ENCODE measurements at regions not wholly inside any gene's neighbourhood (a gene's known extent, or its start where the extent isn't known, plus 50 kb on each side); places are given as distances from the start of the nearest gene placed in this dataset.

DNA sequence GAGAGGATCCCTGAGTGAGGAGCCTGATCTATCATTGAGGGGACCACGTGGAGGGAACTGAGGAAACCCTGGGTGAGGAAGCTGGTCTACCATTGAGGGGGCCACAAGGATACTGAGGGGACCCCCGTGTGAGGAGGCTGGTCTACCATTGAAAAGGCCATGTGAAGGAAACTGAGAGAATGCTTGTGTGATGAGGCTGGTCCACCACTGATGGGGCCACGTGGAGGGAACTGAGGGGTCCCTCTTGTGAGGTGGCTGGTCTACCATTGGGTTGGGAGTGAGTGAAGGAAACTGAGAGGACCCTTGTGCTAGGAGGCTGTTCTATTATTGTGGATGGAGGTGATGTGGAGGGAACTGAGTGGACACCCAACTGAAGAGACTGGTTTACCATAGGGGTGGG lies 161.3 kb downstream of the FBLN2 start:
- Mint-ChIP-seq H3K4me3 (no peak overlapping the region), H3K9me3 (peaks cover 50% of the 10 kb centered on the region), H3K36me3 (no peaks in the 10 kb centered on the region), H3K27me3 (peaks cover 61% of the 10 kb centered on the region), H3K4me1 (ENCODE audit: unreplicated experiment) (no peaks in the 10 kb centered on the region), H3K27ac (no peak overlapping the region)
- DNase-seq (ENCODE audit: extremely low spot score, unreplicated experiment): peak; percentile 34
- TF ChIP-seq, protein P1, sequence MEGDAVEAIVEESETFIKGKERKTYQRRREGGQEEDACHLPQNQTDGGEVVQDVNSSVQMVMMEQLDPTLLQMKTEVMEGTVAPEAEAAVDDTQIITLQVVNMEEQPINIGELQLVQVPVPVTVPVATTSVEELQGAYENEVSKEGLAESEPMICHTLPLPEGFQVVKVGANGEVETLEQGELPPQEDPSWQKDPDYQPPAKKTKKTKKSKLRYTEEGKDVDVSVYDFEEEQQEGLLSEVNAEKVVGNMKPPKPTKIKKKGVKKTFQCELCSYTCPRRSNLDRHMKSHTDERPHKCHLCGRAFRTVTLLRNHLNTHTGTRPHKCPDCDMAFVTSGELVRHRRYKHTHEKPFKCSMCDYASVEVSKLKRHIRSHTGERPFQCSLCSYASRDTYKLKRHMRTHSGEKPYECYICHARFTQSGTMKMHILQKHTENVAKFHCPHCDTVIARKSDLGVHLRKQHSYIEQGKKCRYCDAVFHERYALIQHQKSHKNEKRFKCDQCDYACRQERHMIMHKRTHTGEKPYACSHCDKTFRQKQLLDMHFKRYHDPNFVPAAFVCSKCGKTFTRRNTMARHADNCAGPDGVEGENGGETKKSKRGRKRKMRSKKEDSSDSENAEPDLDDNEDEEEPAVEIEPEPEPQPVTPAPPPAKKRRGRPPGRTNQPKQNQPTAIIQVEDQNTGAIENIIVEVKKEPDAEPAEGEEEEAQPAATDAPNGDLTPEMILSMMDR (conservative IDR thresholded peaks at IDR 0.05): no peak

DNA sequence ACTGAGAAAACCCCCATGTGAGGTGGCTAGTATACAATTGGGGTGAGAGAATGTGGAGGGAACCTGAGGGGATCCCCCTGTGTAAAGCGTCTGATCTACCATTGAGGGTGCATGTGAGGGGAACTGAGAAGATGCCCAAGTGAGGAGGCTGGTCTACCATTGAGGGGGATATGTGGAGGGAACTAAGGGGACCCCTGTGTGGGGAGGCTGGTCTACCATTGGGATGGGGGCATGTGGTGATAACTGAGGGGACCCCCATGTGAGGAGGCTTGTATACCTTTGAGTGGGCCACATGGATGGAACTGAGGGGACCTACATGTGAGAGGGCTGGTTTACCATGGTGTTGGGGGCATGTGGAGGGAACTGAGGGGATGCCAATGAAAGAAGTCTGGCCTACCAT lies 160.8 kb downstream of the FBLN2 start:
- no peaks in the 10 kb centered on the region for H3K4me1 Mint-ChIP-seq (ENCODE audit: unreplicated experiment)
- peaks cover 55% of the 10 kb centered on the region for H3K9me3 Mint-ChIP-seq
- H3K36me3 Mint-ChIP-seq: no peaks in the 10 kb centered on the region
- no peak overlapping the region for H3K4me3 Mint-ChIP-seq
- H3K27ac Mint-ChIP-seq: no peak overlapping the region
- H3K27me3 Mint-ChIP-seq: peaks cover 65% of the 10 kb centered on the region
- TF ChIP-seq, protein P1 (conservative IDR thresholded peaks at IDR 0.05): no peak
- DNase-seq (ENCODE audit: extremely low spot score, unreplicated experiment): peak; percentile 18

DNA sequence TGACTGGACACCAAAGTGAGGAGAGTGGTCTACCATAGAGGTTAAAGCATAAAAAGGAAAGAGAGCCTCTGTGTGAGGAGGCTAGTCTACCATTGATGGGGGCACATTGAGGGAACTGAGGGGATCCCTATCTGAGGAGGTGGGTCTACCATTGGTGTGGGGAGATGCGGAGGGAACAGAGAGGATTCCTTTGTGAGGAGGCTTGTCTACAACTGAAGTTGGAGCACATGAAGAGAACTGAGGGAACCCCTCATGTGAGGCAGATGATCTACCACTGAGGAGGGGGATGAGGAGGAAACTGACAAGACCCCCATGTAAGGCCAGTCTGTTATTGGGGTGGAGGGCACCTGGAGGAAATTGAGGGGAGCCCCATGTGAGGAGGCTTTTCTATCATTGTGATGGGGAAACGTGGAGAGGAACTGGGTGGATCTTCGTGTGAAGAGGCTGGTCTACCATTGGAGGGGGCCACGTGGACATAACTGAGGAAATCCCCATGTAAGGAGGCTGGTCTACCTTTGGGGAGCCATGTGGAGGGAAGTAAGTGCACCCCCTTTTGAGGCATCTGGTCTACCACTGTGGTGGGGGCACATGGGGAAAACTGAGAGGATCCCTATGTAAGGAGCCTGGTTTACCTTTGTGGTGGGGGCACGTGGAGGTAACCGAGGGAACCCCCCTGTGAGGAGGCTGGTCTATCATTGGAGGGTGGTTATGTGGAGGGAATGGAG lies 160.1 kb downstream of the FBLN2 start:
- Mint-ChIP-seq H3K4me3 (no peak overlapping the region), H3K27ac (no peak overlapping the region), H3K27me3 (peaks cover 65% of the 10 kb centered on the region), H3K36me3 (no peaks in the 10 kb centered on the region), H3K9me3 (peaks cover 55% of the 10 kb centered on the region), H3K4me1 (ENCODE audit: unreplicated experiment) (no peaks in the 10 kb centered on the region)
- DNase-seq (ENCODE audit: extremely low spot score, unreplicated experiment): peak; percentile 13
- TF ChIP-seq, protein P1 (conservative IDR thresholded peaks at IDR 0.05): no peak

DNA sequence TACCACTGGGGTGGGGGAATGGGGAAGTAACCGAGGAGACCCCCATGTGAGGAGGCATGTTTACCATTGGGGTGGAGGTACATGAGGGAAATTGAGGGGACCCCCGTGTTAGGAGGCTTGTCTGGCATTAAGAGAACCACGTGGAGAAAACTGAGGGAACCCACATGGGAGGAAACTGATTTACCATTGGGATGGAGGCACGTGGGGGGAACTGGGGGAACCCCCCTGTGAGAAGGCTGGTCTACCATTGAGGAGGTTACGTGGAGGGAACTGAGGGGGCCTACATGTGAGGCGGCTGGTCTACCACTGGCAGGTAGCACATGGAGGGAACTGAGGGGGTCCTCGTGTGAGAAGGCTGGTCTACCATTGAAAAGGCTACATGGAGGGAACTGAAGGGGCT lies 159.4 kb downstream of the FBLN2 start:
- TF ChIP-seq, protein P1 (conservative IDR thresholded peaks at IDR 0.05): no peak
- Mint-ChIP-seq H3K9me3 (peaks cover 53% of the 10 kb centered on the region), H3K4me3 (no peak overlapping the region), H3K27ac (no peak overlapping the region), H3K4me1 (ENCODE audit: unreplicated experiment) (no peaks in the 10 kb centered on the region), H3K27me3 (peaks cover 68% of the 10 kb centered on the region), H3K36me3 (no peaks in the 10 kb centered on the region)
- DNase-seq (ENCODE audit: extremely low spot score, unreplicated experiment): peak; percentile 25

DNA sequence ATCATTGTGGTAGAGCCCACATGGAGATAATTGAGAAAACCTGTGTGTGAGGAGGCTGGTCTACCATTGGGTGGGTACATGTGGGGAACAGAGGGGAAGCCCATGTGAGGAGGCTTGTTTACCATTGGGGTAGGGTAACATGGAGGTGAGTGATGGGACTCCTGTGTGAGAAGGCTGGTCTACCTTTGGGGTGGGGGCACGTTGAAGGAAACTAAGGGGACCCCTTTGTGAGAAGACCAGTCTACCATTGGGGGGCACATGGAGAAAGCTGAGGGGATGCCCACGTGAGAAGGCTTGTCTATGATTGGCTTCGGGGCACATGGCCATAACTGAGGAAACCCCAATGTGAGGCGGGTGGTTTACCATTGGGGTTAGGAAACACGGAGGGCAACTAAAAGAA lies 158.5 kb downstream of the FBLN2 start:
- Mint-ChIP-seq H3K9me3 (peaks cover 49% of the 10 kb centered on the region), H3K4me1 (ENCODE audit: unreplicated experiment) (no peaks in the 10 kb centered on the region), H3K4me3 (no peak overlapping the region), H3K36me3 (no peaks in the 10 kb centered on the region), H3K27ac (no peak overlapping the region), H3K27me3 (peaks cover 72% of the 10 kb centered on the region)
- TF ChIP-seq, protein P1 (conservative IDR thresholded peaks at IDR 0.05): no peak
- DNase-seq (ENCODE audit: extremely low spot score, unreplicated experiment): peak; percentile 25

All from type B pancreatic cell (in vitro differentiated cells).